B cell (primary cell): ENCODE measurements at regions not wholly inside any gene's neighbourhood (a gene's known extent, or its start where the extent isn't known, plus 50 kb on each side); places are given as distances from the start of the nearest gene placed in this dataset.

ENCODE experiments used
- ATAC-seq: fragments of 200-7000 bp; cut with Tn5 transposase; one replicate; pipeline ENCODE4 v1.10.0; 2021; ENCODE audit warnings: low read depth, mild to moderate bottlenecking, moderate number of reproducible peaks, moderate library complexity
- CTCF ChIA-PET: fragments of 350-600 bp; sonication (Branson Sonifier 250); formaldehyde crosslinking; loops from one replicate; lab custom pipeline; 2021; ENCODE audit warnings: antibody characterized with exemption, inconsistent platforms; lab: Charles Lee
- POLR2A ChIA-PET: fragments of 350-600 bp; sonication (Branson Sonifier 250); formaldehyde crosslinking; loops from one replicate; lab custom pipeline; 2021; ENCODE audit warnings: antibody characterized with exemption; lab: Charles Lee
- DNase-seq: peaks from one replicate; pipeline ENCODE4 v3.0.0; 2013
- H2AFZ ChIP-seq: 2 replicates; pipeline ENCODE4 v1.6.1; 2012; ENCODE audit warnings: mild to moderate bottlenecking, low read depth, low read length; ENCODE audit not compliant: insufficient read depth, poor library complexity, severe bottlenecking
- H3K27ac ChIP-seq, 2 donors: 1 replicate in 1 of 2; 2 replicates in 1 of 2; pipeline ENCODE4 v1.5.1; 2012 to 2013; ENCODE audit warnings: low read length in 2 of 2, mild to moderate bottlenecking in 2 of 2, moderate library complexity in 1 of 2
- H3K27me3 ChIP-seq, 4 experiments: fragments of 200-600 bp in 1 of 4; sonication (generic) in 1 of 4; replicated peaks in 1 of 4; 1 replicate in 2 of 4; 2 replicates in 2 of 4; pipeline versions ENCODE4 v1.6.1 to v1.7.0; 2013 to 2016; ENCODE audit warnings: low read length in 3 of 4, mild to moderate bottlenecking in 2 of 4, mixed read lengths in 1 of 4, moderate library complexity in 1 of 4; ENCODE audit not compliant: insufficient read depth in 4 of 4, control insufficient read depth in 3 of 4; ENCODE audit errors: control extremely low read depth in 1 of 4
- H3K36me3 ChIP-seq, 2 experiments: replicated peaks in 1 of 2; 1 replicate in 1 of 2; 2 replicates in 1 of 2; pipeline versions ENCODE4 v1.6.1 to v1.7.1; 2013; ENCODE audit warnings: low read length in 1 of 2; ENCODE audit not compliant: insufficient read depth in 2 of 2, control insufficient read depth in 1 of 2; ENCODE audit errors: control extremely low read depth in 1 of 2, extremely low read depth in 1 of 2
- H3K4me1 ChIP-seq, 2 donors: fragments of 200-600 bp in 1 of 2; sonication (generic) in 1 of 2; 1 replicate in 1 of 2; 2 replicates in 1 of 2; pipeline versions ENCODE4 v1.5.1 to v1.6.1; 2013 to 2017; ENCODE audit warnings: low read length in 2 of 2; ENCODE audit not compliant: control insufficient read depth in 2 of 2, insufficient read depth in 2 of 2
- H3K4me2 ChIP-seq: replicated peaks from 2 replicates; pipeline ENCODE3; 2012; ENCODE audit warnings: mild to moderate bottlenecking, low read depth, low read length; ENCODE audit not compliant: poor library complexity, severe bottlenecking
- H3K4me3 ChIP-seq, 5 experiments: fragments of 200-600 bp in 1 of 5; sonication (generic) in 1 of 5; 1 replicate in 3 of 5; 2 replicates in 2 of 5; pipeline versions ENCODE4 v1.5.1 to v1.7.0; 2011 to 2016; ENCODE audit warnings: low read length in 4 of 5, mild to moderate bottlenecking in 4 of 5, low read depth in 2 of 5, control low read depth in 1 of 5, moderate library complexity in 1 of 5; ENCODE audit not compliant: insufficient read depth in 1 of 5; ENCODE audit errors: control extremely low read depth in 1 of 5, extremely low read depth in 1 of 5
- H3K79me2 ChIP-seq: fragments of 200-600 bp; sonication (generic); one replicate; pipeline ENCODE4 v1.6.0; 2016; ENCODE audit warnings: low read length; ENCODE audit not compliant: control insufficient read depth, insufficient read depth
- H3K9ac ChIP-seq: fragments of 200-600 bp; sonication (generic); 2 replicates; pipeline ENCODE4 v1.6.1; 2017; ENCODE audit warnings: mild to moderate bottlenecking, low read length, moderate library complexity
- H3K9me3 ChIP-seq, 3 donors: one replicate each; pipeline versions ENCODE4 v1.6.1 to v1.7.1; 2013; ENCODE audit warnings: low read length in 2 of 3; ENCODE audit not compliant: control insufficient read depth in 2 of 3, insufficient read depth in 1 of 3; ENCODE audit errors: control extremely low read depth in 1 of 3
- H4K20me1 ChIP-seq: 2 replicates; pipeline ENCODE4 v1.6.0; 2012; ENCODE audit warnings: mild to moderate bottlenecking, low read length; ENCODE audit not compliant: insufficient read depth, control insufficient read depth, poor library complexity, severe bottlenecking
- H3K27ac Mint-ChIP-seq: one replicate; pipeline ENCODE4 v1.8.0; 2021; ENCODE audit warnings: mixed read lengths
- H3K27me3 Mint-ChIP-seq: one replicate; pipeline ENCODE4 v1.8.0; 2021; ENCODE audit warnings: mixed read lengths
- H3K4me1 Mint-ChIP-seq: one replicate; pipeline ENCODE4 v1.8.0; 2021; ENCODE audit warnings: mixed read lengths
- H3K4me3 Mint-ChIP-seq: one replicate; pipeline ENCODE4 v1.8.0; 2021; ENCODE audit warnings: mixed read lengths
- H3K9me3 Mint-ChIP-seq: one replicate; pipeline ENCODE4 v1.8.0; 2022; ENCODE audit warnings: mixed read lengths; ENCODE audit not compliant: insufficient read depth
- EZH2 ChIP-seq: IDR thresholded peaks from 2 replicates; pipeline ENCODE4 v1.6.1; 2012; ENCODE audit warnings: borderline replicate concordance, low read depth, mild to moderate bottlenecking, moderate library complexity, low read length; ENCODE audit not compliant: insufficient read depth, poor library complexity, severe bottlenecking
- WGBS: methylation state at CpG from one replicate; pipeline ENCODE4 v1.1.5; 2013; ENCODE audit warnings: missing lambda C conversion rate; ENCODE audit not compliant: insufficient coverage; 5-methylcytosine and 5-hydroxymethylcytosine counted together
- intact Hi-C: fragments of 100-400 bp; cut with micrococcal nuclease; formaldehyde crosslinking; loops from one replicate; pipeline ENCODE4 v1.10.0; 2022
- TF ChIP-seq, protein P1 (sequence below): fragments of 200-600 bp; IDR thresholded peaks from one replicate; pipeline ENCODE4 v1.8.0; 2022; ENCODE audit warnings: antibody characterized with exemption, mild to moderate bottlenecking

- H3K4me1 ChIP-seq, result peaks cover 11 to 14% of the 10 kb centered on the region in 2 donors
- no peak overlapping the region for H3K4me3 Mint-ChIP-seq
- H3K9ac ChIP-seq, result no peak overlapping the region
- H3K9me3 Mint-ChIP-seq, result peaks cover 2% of the 10 kb centered on the region
- H3K27me3 ChIP-seq, result no peaks in the 10 kb centered on the region
- H3K9me3 ChIP-seq, result peaks cover 0 to 5% (median 0%) of the 10 kb centered on the region in 3 donors
- DNase-seq, result no peak
- H3K4me1 Mint-ChIP-seq, result peaks cover 33% of the 10 kb centered on the region
- no peak overlapping the region for H3K4me3 ChIP-seq
- no peak overlapping the region for H3K27ac Mint-ChIP-seq
- no peak overlapping the region for H3K4me2 ChIP-seq
- 91% methylated on average over 6 of the region's 6 CpGs for WGBS
- no peak for ATAC-seq
- ChIA-PET POLR2A (no interaction called here), CTCF (no interaction called here)
- H2AFZ ChIP-seq, result no peak overlapping the region
- no peaks in the 10 kb centered on the region for H4K20me1 ChIP-seq
- intact Hi-C loops, result no loop called here
- no peaks in the 10 kb centered on the region for H3K79me2 ChIP-seq
- H3K27me3 Mint-ChIP-seq, result peaks cover 3% of the 10 kb centered on the region
- no peak for TF ChIP-seq EZH2
- TF ChIP-seq, protein P1, sequence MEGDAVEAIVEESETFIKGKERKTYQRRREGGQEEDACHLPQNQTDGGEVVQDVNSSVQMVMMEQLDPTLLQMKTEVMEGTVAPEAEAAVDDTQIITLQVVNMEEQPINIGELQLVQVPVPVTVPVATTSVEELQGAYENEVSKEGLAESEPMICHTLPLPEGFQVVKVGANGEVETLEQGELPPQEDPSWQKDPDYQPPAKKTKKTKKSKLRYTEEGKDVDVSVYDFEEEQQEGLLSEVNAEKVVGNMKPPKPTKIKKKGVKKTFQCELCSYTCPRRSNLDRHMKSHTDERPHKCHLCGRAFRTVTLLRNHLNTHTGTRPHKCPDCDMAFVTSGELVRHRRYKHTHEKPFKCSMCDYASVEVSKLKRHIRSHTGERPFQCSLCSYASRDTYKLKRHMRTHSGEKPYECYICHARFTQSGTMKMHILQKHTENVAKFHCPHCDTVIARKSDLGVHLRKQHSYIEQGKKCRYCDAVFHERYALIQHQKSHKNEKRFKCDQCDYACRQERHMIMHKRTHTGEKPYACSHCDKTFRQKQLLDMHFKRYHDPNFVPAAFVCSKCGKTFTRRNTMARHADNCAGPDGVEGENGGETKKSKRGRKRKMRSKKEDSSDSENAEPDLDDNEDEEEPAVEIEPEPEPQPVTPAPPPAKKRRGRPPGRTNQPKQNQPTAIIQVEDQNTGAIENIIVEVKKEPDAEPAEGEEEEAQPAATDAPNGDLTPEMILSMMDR, result no peak
- H3K36me3 ChIP-seq, result no peaks in the 10 kb centered on the region
- H3K27ac ChIP-seq, result no peak overlapping the region
Observed at GRCh38 chr6:4360920-4361319, 225.5 kb upstream of the ECI2 start.

- peaks cover 28% of the 10 kb centered on the region for H3K4me1 Mint-ChIP-seq
- Histone ChIP-seq H3K9me3 (peaks cover 0 to 5% (median 0%) of the 10 kb centered on the region in 3 donors), H3K36me3 (no peaks in the 10 kb centered on the region), H3K4me1 (peaks cover 11 to 14% of the 10 kb centered on the region in 2 donors), H3K27ac (no peak overlapping the region), H3K79me2 (no peaks in the 10 kb centered on the region), H3K27me3 (no peaks in the 10 kb centered on the region), H3K4me2 (no peak overlapping the region), H2AFZ (no peak overlapping the region), H3K4me3 (no peak overlapping the region), H4K20me1 (no peaks in the 10 kb centered on the region), H3K9ac (no peak overlapping the region)
- no peak for TF ChIP-seq EZH2
- TF ChIP-seq, protein P1, result no peak
- H3K9me3 Mint-ChIP-seq, result peaks cover 2% of the 10 kb centered on the region
- H3K27ac Mint-ChIP-seq, result no peak overlapping the region
- peaks cover 11% of the 10 kb centered on the region for H3K27me3 Mint-ChIP-seq
- ATAC-seq (no peak), DNase-seq (no peak)
- POLR2A ChIA-PET, result no interaction called here
- CTCF ChIA-PET, result no interaction called here
- H3K4me3 Mint-ChIP-seq, result no peak overlapping the region
- intact Hi-C loops, result no loop called here
- WGBS, result 93% methylated on average over 5 of the region's 7 CpGs
Observed at GRCh38 chr6:4359108-4359730, 223.8 kb upstream of the ECI2 start.
